ENCODE measurements at regions not wholly inside any gene's neighbourhood (a gene's known extent, or its start where the extent isn't known, plus 50 kb on each side); places are given as distances from the start of the nearest gene placed in this dataset.

DNA sequence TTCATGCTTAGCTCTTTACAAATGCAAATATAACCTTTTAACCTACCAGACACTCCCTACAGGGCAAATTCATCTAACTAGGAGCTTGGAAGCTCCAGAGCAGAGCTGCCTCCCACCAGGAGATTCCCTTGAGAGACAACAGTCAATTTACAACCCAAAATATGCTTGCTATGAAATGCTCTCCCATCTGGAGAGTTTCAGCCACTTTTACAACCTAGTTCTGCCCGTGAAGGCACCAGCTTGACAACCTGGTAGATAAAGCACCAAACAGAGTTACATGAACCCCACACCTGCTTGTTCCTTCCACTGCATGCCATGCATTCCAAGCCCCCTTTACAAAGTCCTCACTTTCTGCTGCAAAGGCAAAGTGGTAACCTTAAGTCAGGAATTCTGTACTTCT, 215.3 kb upstream of the KIF2B start:
- Histone ChIP-seq H2AFZ (ENCODE audit: low read length) (no peak overlapping the region), H4K20me1 (ENCODE audit: control insufficient read depth, extremely low read depth, insufficient read depth, low read length) (no peaks in the 10 kb centered on the region), H3K36me3 (ENCODE audit: control insufficient read depth, insufficient read depth, low read length) (no peaks in the 10 kb centered on the region), H3K4me1 (ENCODE audit: control insufficient read depth, extremely low read depth, insufficient read depth, low read length) (no peaks in the 10 kb centered on the region), H3K27ac (ENCODE audit: insufficient read depth, low read length) (no peak overlapping the region), H3K9ac (ENCODE audit: insufficient read depth, low read length) (no peak overlapping the region), H3K27me3 (ENCODE audit: control insufficient read depth, insufficient read depth, low read length) (no peaks in the 10 kb centered on the region), H3K79me2 (ENCODE audit: control insufficient read depth, insufficient read depth, low read length) (no peaks in the 10 kb centered on the region), H3K4me3 (replicated peaks in 1 of 4; ENCODE audit: control extremely low read depth in 1 of 4, insufficient read depth in 1 of 4, low read depth in 3 of 4, low read length in 4 of 4) (no peak overlapping the region), H3K4me2 (ENCODE audit: extremely low read depth, insufficient read depth, low read length) (no peak overlapping the region), H3K9me3 (ENCODE audit: control insufficient read depth, insufficient read depth, low read depth, low read length) (no peaks in the 10 kb centered on the region)
- TF ChIP-seq, protein P1, sequence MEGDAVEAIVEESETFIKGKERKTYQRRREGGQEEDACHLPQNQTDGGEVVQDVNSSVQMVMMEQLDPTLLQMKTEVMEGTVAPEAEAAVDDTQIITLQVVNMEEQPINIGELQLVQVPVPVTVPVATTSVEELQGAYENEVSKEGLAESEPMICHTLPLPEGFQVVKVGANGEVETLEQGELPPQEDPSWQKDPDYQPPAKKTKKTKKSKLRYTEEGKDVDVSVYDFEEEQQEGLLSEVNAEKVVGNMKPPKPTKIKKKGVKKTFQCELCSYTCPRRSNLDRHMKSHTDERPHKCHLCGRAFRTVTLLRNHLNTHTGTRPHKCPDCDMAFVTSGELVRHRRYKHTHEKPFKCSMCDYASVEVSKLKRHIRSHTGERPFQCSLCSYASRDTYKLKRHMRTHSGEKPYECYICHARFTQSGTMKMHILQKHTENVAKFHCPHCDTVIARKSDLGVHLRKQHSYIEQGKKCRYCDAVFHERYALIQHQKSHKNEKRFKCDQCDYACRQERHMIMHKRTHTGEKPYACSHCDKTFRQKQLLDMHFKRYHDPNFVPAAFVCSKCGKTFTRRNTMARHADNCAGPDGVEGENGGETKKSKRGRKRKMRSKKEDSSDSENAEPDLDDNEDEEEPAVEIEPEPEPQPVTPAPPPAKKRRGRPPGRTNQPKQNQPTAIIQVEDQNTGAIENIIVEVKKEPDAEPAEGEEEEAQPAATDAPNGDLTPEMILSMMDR (conservative IDR thresholded peaks at IDR 0.05 in 1 of 2, IDR thresholded peaks at IDR 0.05 in 1 of 2; ENCODE audit: low read depth in 1 of 2, low read length in 2 of 2): no peak
- TF ChIP-seq EZH2 (IDR thresholded peaks at IDR 0.05; ENCODE audit: low read length, missing control alignments): no peak
- DNase-seq (ENCODE audit: low read depth in 2 of 2): no peak

GRCh38 chr17:53588317-53588716, 234.4 kb upstream of the KIF2B start:
- Histone ChIP-seq H3K36me3 (ENCODE audit: control insufficient read depth, insufficient read depth, low read length) (no peaks in the 10 kb centered on the region), H3K4me3 (replicated peaks in 1 of 4; ENCODE audit: control extremely low read depth in 1 of 4, insufficient read depth in 1 of 4, low read depth in 3 of 4, low read length in 4 of 4) (no peak overlapping the region), H3K27me3 (ENCODE audit: control insufficient read depth, insufficient read depth, low read length) (no peaks in the 10 kb centered on the region), H3K4me1 (ENCODE audit: control insufficient read depth, extremely low read depth, insufficient read depth, low read length) (no peaks in the 10 kb centered on the region), H3K4me2 (ENCODE audit: extremely low read depth, insufficient read depth, low read length) (no peak overlapping the region), H4K20me1 (ENCODE audit: control insufficient read depth, extremely low read depth, insufficient read depth, low read length) (no peaks in the 10 kb centered on the region), H2AFZ (ENCODE audit: low read length) (no peak overlapping the region), H3K27ac (ENCODE audit: insufficient read depth, low read length) (no peak overlapping the region), H3K9me3 (ENCODE audit: control insufficient read depth, insufficient read depth, low read depth, low read length) (no peaks in the 10 kb centered on the region), H3K9ac (ENCODE audit: insufficient read depth, low read length) (no peak overlapping the region), H3K79me2 (ENCODE audit: control insufficient read depth, insufficient read depth, low read length) (no peaks in the 10 kb centered on the region)
- no peak for DNase-seq (ENCODE audit: low read depth in 2 of 2)
- TF ChIP-seq EZH2 (IDR thresholded peaks at IDR 0.05; ENCODE audit: low read length, missing control alignments): no peak
- TF ChIP-seq, protein P1 (conservative IDR thresholded peaks at IDR 0.05 in 1 of 2, IDR thresholded peaks at IDR 0.05 in 1 of 2; ENCODE audit: low read depth in 1 of 2, low read length in 2 of 2): no peak

DNA sequence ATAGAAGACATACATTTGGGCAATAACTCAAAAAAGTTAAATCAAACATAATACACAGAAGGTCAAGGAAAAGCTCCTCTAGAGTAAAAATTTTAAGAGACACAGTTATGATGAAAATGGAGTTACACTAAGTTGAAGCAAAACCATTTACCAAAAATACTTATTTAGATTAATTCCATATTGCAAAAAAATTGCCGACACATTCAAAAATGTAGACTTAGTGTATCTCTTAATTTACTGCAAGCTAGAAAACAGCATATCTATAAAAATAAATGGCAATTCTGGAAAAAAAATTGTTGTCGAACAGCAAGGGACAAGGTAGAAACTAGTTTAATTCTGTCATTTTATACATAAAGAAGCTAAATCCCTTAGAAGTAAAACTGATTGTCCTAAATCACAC, 248.7 kb upstream of the KIF2B start:
- Histone ChIP-seq H3K79me2 (ENCODE audit: control insufficient read depth, insufficient read depth, low read length) (no peaks in the 10 kb centered on the region), H3K4me3 (replicated peaks in 1 of 4; ENCODE audit: control extremely low read depth in 1 of 4, insufficient read depth in 1 of 4, low read depth in 3 of 4, low read length in 4 of 4) (no peak overlapping the region), H3K27me3 (ENCODE audit: control insufficient read depth, insufficient read depth, low read length) (no peaks in the 10 kb centered on the region), H3K27ac (ENCODE audit: insufficient read depth, low read length) (no peak overlapping the region), H2AFZ (ENCODE audit: low read length) (no peak overlapping the region), H3K4me2 (ENCODE audit: extremely low read depth, insufficient read depth, low read length) (no peak overlapping the region), H3K9me3 (ENCODE audit: control insufficient read depth, insufficient read depth, low read depth, low read length) (no peaks in the 10 kb centered on the region), H3K4me1 (ENCODE audit: control insufficient read depth, extremely low read depth, insufficient read depth, low read length) (no peaks in the 10 kb centered on the region), H3K9ac (ENCODE audit: insufficient read depth, low read length) (no peak overlapping the region), H4K20me1 (ENCODE audit: control insufficient read depth, extremely low read depth, insufficient read depth, low read length) (no peaks in the 10 kb centered on the region), H3K36me3 (ENCODE audit: control insufficient read depth, insufficient read depth, low read length) (no peaks in the 10 kb centered on the region)
- TF ChIP-seq, protein P1 (conservative IDR thresholded peaks at IDR 0.05 in 1 of 2, IDR thresholded peaks at IDR 0.05 in 1 of 2; ENCODE audit: low read depth in 1 of 2, low read length in 2 of 2): no peak
- TF ChIP-seq EZH2 (IDR thresholded peaks at IDR 0.05; ENCODE audit: low read length, missing control alignments): no peak
- DNase-seq (ENCODE audit: low read depth in 2 of 2): no peak
